Suppressor macrophage treated with lipopolysaccharide for 4 hours (primary cell): ENCODE measurements at regions not wholly inside any gene's neighbourhood (a gene's known extent, or its start where the extent isn't known, plus 50 kb on each side); places are given as distances from the start of the nearest gene placed in this dataset.
"Not testable (repeated sequence)": the region's sequence is repeated elsewhere in the genome, so short reads cannot be mapped to it uniquely, and the experiment has no call there.

Experiments
- DNase-seq: peaks from one replicate; pipeline ENCODE4 v3.0.0-alpha.2; 2020

DNA sequence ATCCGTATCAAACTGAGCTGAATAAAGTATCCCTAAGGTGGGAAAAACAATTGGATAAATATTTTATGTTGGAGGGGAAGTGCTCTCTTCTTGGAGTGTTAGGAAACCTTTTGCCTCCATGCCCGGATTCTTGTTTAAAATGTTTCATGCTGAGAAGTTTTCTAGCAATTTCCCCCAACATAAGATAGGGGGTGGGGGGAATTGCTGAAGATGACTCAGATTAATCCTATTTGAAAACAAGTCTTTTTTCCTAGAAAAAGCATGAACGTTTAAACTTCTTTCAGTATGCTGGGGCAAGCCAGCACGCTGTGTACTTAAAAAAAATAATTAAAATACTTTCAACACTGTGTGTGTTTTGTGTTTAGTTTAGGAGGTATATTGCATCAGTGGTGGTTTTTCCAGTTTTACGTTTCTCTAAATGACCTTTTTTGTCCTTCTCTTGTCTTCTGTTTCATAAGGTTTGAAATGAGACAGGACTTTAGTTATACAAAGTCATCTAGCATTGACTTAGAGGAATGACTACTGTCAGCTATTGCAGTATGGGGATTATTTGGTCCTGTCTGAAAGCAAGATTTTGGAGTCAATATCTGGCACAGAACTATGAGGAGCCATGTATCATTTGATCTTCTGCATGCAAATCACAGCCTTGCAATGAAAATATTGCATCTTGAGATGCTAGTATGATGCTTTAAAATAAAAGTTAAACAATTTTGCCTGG lies 295.9 kb downstream of the GATA3 start:
- DNase-seq, result no peak

DNA sequence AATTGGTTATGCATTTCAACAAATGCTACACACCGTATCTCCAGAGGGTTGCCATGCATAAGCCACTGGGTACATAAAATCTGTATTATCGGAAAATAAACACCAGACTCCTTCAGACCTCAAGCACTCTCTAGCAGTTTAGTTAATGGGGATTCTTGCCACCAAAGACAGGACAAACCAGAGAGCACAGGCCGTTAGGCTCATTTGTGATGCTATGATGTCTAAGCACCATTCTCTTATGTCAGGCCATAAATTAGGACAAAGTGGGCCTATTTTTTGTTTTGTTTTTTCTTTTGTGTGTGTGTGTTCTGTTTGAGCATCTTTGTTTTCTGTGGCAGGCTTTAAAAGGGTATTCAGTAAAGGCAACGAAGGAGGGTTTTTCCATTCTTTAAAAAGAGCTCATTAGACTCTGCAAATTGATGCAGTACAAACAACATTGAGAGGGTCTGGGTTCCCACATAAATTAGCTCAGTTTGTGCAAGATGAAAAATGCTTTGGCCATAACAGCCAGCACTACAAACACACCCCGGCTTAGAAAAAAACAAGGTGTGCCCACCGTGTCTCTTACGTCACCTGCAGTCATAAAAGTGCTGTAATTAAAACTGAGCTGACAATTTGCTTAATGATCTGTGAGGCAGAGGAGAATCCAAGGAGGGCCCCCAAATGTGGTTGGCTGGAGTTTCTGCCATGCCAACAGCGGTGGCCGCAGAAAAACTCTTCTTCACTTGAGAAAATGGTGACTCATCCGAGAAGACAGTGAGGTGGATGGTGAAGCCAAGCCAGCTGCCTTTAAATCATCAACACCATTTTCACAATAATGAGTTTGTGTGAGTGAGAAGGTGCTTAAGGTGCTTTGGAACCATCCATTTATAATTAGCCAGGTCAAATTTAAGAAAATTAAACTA lies 297.9 kb downstream of the GATA3 start:
- DNase-seq, result no peak

DNA sequence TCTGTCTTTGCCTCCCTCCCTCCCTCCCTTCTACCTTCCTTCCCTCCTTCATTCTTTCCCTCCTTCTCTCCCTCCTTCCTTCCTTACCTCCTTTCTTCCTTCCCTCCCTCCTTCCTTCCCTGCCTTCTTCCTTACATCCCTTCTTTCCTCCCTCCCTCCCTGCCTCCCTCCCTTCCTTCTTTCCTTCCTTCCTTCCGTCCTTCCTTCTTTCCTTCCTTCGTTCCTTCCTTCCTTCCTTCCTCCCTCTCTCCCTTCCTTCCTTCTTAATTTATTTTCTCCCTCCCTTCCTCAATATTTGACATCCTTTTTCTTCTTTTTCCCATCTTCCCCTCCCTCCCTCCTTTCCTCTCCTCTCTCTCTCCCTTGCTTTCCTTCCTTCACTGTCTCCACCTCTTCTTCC lies 301.8 kb downstream of the GATA3 start:
- DNase-seq, result no peak

DNA sequence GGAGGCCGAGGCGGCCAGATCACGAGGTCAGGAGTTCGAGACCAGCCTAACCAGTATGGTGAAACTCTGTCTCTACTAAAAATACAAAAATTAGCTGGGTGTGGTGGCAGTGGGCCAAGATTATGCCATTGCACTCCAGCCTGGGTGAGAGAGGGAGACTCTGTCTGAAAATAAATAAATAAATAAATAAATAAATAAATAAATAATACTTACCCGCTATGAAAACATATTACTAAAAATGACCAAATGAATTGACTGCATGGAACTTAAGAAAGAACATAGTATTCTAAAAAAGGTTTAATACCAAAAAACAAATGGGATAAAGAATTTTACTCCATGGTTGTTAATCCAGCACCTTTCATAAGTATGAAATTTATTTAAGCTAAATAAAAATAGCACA lies 305.0 kb downstream of the GATA3 start:
- no peak for DNase-seq

DNA sequence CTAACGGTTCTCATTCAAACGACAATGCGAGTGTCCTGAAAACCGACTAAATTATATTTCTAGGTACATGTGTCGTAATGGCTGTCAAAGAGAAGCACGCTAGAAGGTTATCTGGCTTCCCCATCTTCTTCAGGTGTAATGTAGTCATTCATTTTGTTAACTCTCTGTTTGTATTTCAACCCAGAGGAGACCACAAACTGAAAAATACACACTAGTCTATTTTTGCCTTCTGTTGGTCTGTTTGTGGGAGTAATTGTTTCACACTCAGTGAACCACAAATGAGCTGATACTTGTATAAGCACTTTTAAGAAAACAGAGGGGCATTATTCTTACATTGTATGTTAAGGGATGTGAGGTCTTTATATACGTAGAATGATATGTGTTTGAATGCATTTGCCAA lies 305.9 kb downstream of the GATA3 start:
- DNase-seq, result no peak

DNA sequence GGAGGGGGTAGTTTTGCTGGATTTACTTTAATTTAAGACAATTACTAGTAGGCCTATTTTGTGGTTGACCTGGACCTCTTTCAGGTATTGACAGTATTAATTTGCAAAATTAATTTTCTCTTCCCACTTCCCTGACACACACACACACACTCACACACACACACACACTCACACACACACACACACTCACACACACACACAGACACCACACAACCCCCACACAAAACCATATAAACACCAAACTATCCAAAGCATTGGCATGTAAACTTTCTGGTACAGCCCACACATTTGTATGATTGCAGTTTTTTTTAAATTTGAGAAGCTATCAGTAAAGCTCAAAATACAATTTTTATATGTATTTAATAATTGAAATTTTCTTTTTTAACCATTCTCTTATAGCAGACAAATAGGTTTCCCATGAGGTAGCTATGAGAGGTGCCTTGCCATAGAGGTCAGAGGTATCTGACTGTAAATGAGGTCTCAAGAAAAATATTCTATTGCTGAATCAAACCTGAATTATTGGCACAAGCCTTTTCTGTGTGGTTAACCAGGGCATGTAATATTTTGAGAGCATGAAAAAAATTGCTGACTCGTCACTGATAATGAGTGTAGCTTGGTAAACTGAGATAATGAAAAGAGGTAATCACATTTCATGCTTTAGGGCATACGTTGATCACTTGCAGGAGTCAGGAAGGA lies 306.5 kb downstream of the GATA3 start:
- no peak for DNase-seq

DNA sequence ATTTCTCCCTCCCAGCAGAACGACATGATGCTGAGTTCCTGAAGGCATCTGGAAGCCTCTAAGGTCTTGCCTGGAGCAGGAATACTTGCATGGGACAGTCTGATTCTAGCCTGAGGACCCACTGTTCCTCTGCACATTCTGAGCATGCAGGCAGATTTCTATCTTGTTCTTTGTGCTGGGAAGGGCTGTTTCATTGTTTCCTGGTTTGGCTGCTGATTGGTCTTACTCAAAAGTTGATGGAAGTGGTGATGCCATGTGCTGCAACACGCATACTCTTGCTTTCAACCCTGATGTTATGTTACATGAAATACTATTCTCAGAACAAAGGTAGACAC lies 307.0 kb downstream of the GATA3 start:
- DNase-seq, result no peak

DNA sequence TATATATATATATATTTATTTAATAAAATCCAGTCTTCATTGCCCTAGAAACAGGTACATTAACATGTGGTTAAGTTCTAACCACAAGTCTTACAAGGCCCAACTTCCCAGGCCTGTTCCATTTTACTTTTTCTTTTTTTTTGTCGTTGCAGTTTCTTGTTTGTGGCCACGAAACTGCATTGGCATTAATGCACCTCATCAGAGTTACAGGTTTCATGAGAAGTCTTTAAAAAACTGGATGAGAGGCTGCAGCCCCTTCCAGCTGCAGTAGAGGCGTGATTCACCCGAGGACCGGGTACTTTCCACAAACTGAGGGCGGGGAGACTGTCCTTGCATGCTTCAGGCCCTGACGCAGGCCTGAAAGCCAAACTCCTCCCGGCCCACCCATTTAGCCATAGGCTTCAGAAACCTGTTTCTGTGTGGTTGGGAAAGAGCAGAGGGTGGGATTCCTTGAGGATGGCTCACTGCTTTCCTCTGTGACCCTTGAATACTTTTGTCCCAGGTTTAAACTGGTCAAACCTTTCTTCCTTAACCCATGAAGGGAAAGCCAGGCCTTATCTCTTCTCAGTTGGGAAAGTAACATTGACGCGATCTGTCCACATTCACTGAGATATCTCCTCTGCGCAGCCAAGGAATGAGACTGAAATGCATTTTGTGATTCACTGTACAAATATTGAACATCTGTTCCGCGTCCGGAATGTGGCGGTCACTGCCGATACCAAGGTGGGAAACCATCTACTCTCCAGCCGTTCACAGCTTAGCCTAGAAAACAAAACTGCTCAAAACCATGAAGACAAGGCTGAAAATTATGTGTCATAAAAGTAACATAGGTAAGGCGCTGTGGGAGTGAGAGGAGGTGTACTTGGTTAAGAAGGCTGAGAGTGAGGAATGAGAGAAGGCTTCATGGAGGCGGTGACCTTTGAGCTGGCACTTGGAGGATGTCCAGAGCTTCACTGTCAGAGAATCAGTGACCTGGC lies 311.7 kb downstream of the GATA3 start:
- no peak for DNase-seq

DNA sequence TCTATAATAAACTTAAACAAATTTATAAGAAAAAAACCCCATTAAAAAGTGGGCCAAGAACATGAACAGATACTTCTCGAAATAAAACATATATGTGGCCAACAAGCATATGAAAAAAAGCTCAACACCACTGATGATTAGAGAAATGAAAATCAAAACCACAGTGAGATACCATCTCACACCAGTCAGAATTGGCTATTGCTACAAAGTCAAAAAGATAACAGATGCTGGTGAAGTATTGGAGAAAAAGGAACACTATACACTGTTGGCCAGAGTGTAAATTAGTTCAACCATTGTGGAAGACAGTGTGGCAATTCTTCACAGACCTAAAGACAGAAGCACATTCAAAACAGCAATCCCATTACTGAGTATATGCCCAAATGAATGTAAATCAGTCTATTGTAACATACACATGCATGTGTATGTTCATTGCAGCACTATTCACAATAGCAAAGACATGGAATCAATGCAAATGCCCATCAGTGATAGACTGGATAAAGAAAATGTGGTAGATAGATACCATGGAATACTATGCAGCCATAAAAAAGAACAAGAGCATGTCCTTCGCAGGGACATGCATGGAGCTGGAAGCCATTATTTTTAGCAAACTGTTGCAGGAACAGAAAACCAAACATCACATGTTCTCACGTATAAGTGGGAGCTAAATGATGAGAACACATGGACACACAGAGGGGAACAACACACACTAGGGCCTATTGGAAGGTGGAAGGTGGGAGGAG lies 313.4 kb downstream of the GATA3 start:
- not testable (repeated sequence) for DNase-seq

DNA sequence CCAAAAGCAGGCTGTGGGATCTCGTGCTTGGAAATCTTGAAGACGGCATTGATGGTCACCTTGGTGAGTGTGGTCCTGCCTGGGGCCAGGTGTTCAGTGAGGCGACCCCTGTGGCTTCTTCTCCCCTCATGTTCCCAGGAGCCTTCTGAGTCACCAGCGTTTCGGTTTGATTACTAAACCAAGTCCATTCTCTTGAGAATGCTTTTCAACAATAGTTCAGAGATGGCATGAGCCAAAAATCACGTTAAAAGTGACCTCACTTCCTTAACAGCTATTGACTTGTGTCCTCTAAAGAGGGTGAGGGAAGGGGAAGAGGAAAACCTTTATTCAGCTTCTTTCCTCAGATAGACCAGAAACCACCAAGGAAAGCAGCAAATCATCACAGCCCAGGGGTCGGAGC lies 315.2 kb downstream of the GATA3 start:
- no peak for DNase-seq

DNA sequence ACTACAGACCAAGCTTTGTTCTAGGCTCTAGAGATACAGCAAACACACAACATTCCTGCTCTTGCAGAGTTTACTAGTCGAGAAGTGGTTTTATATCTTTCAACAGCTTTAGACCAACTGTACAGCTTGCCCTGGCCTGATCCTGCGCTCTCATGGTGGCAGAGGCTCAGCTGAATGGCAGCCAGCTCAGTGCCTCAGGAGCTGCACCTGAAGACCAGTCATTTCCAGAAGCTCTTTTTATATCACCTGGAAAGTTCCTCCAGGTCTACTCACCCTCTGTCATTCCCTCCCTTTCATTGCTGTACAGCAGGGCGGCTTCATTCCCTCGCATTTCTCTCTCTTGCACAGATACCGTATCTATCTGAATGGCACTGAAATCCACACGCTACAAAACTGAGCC lies 319.8 kb downstream of the GATA3 start:
- no peak for DNase-seq

DNA sequence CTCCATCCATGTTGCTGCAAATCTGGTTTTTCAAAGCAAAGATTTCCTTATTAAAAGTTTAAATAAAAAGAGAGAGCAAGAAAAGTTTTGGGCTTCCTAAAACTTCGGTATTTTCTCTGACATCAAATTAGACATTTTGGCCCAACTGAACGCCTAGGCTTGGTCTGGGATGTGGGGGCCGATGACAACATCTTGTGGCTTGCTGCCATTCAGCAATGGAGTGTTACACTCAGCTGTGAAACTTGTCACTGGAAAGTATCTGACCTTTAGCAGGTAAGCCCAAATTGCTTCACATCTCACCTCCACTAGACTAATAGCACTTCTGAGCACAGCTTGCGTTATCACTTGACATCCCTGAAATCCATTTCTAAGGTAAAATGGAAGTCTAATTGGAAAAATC lies 320.6 kb downstream of the GATA3 start:
- no peak for DNase-seq

DNA sequence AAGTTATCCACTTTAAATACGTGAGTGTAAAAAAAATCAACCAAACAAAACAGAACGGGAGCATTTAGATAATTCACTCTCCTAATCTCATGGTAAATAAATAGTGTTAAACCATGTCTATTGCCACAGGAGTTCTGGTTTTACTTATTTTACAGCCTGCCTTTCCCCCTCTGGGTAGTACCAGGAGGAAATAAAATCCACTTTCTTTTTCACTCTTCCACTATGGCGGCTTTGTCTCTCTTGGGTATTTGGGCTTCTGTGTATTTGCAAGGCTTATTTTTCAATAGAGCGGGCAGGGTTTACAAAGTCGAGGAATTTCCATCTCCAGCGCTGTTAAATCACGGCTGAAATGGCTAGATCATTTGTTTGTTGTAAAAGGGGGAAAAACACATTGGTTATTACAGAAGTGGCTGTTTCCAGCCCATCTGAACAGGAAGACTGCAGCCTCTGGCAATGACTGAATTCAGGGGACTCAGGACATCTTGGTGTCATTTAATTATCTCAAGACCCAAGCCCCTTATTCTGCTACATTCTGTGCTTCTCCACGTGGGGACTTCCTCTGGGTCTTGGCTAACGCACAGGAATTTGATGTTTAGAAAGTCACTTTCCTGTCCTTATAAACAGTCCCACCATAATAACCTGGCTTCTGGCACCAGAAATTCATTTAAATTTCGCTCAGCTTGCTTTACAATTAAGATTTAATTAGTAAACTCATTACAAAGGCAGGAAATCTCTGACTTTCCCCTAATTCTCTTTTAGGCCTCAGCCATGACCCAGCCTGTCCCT lies 323.9 kb downstream of the GATA3 start:
- DNase-seq, result no peak

DNA sequence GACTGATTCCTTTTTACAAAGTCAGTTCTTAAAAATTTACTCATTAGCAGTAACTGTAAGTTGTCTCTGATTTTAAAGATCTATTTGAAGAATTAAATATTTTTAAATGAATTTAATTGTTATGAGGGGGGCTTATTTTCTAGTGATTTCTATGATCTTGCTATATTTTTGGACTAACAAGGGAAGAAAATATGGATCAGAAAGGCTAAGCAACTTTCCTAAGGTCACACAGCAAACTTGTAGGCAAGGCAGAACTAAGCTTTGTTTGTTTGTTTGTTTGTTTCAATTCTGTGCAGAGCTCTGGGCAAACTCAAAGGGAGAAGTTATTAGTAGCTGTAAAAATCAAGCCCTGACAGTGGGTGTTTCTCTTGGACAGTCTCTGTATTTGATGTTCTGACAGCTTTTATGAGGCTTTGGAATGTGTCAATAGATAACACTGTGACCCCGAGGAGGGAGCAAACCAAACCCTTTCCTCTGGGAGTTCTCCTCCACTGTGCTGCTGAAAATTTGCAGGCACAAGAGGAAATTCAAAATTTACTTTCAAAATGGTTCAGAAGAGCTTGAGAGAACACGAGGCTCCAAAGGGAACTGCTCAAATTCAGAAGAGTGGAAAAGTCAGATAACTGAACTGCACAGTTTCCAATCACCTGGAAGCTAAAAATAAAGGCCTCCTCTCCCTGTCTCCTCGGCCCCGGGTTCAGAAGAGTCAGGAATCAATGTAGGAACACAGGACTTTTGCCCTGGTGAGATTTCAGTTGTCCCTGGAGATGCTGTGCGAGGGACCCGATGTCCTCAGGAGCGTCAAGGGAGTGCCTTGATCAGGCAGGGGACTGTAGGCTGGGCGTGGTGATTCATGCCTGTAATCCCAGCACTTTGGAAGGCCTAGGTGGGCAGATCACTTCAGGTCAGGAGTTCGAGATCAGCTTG lies 325.7 kb downstream of the GATA3 start:
- no peak for DNase-seq

DNA sequence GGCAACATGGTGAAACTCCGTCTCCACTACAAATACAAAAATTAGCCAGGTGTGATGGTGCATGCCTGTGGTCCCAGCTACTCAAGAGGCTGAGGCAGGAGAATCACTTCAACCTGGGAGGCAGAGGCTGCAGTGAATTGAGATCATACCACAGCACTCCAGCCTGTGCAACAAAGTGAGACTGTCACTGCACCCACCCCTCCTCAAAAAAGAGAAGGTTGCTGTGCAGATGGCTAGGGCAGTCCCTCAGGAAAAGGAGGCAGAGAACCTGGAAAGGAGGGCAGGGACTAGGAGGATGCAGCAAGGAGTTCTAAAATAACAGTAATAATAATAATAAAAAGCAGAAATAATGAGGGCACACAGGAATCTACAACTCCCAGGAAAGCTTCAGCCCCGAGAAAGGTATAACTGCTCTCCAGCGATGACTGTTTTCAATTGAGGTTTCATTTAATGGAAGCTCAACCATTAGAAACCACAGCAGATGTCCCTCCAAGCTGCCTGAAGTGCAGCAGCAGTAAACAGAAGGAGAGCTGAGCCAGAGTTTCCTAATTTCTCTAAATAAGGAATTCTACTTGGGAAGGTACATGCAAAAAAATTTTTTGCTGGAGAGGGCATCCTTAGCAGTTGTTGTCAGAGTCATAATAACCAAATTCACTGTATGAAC lies 326.5 kb downstream of the GATA3 start:
- DNase-seq, result no peak

DNA sequence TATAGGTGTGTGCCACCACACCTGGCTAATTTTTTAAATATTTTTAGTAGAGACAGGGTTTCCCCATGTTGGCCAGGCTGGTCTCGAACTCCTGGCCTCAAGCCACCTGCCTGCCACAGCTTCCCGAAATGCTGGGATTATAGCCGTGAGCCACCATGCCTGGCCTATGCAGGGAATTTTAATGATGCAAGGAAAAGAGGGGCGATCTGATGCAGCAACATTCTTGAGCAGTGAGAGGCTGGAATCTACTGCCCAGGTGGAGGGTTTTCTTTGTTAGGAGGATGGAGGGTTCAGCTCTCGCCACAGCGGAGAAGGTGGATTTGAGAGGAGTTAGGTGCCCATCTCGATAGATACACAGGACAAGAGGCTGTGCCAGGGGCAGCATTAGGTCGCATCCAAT lies 332.3 kb downstream of the GATA3 start:
- DNase-seq, result no peak

DNA sequence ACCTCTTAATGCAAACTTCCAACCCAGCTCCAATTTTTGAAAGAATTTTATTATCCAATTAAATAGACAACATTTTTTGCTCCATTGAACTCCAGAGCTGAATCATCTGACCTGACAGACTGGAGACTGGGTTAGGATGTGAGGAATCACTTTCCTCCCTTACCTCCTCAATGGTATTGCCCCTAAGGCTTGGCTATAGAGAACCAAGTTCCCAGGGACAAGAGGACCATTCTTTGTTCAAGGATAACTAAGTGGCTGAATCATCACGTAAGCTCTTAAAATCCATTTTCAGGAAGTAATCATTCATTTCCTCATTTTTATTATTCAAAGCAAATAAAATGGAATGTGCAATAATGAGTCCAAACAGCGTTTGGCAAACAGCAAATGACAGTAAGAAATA lies 335.1 kb downstream of the GATA3 start:
- DNase-seq, result no peak

DNA sequence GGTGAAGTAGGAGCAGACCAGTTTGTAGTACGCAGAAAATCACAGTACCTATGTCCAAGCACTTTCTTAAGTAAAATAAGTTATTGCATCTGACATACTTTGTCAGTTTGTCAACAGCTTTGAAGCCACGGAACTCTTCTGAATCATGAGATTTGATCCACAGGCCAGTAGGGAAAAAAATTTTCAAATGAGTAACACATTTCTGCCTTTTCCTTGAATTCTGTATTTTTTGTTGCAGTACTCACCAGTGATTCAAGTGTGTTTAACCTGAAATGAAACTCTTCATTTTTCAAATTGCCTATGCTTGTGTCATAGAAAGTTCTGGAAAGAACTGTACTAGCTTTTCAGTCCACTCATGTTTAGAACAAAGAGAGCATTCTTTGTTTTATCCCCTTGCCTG lies 337.7 kb downstream of the GATA3 start:
- no peak for DNase-seq

DNA sequence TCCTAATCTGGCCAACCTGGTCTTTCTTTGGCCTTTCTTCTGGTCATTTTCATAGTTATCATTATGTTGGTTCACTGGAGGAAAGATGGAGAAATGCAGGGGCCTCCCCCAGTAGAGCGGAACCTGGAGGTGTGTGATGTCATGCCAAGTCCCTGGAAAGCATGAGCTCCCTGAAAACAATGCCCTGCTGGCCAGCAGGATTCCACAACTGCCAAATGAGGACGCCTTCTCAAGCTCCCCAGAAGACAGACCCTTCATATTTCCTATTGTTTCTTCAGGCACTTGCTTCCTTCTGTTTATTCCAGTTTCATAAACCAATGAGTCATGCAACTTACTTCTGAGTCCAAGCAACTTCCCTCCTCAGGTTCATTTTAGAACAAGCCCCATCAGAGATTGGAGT lies 339.0 kb downstream of the GATA3 start:
- DNase-seq, result no peak
